DND-41 (cell line): ENCODE measurements at regions not wholly inside any gene's neighbourhood (a gene's known extent, or its start where the extent isn't known, plus 50 kb on each side); places are given as distances from the start of the nearest gene placed in this dataset.

ENCODE experiments used
- ATAC-seq: fragments of 200-7000 bp; cut with Tn5 transposase; 3 replicates; pipeline ENCODE4 v1.9.1; 2021; ENCODE audit warnings: low read depth; ENCODE audit not compliant: insufficient read depth
- DNase-seq: peaks from one replicate; pipeline ENCODE4 v3.0.0-alpha.2; 2020
- H2AFZ ChIP-seq: 2 replicates; pipeline ENCODE4 v1.6.0; 2012; ENCODE audit warnings: low read depth, low read length
- H3K27ac ChIP-seq: 2 replicates; pipeline ENCODE4 v1.5.1; 2012; ENCODE audit warnings: low read length, inconsistent platforms
- H3K27me3 ChIP-seq: fragments of 200-600 bp; sonication (generic); 2 replicates; pipeline ENCODE4 v1.6.0; 2012; ENCODE audit warnings: low read length, mild to moderate bottlenecking, inconsistent platforms; ENCODE audit not compliant: insufficient read depth, poor library complexity
- H3K36me3 ChIP-seq: 2 replicates; pipeline ENCODE4 v1.5.1; 2012; ENCODE audit warnings: low read length, inconsistent platforms; ENCODE audit not compliant: insufficient read depth
- H3K4me1 ChIP-seq: 2 replicates; pipeline ENCODE4 v1.5.1; 2012; ENCODE audit warnings: mild to moderate bottlenecking, low read length; ENCODE audit not compliant: insufficient read depth
- H3K4me2 ChIP-seq: 2 replicates; pipeline ENCODE4 v1.6.0; 2012; ENCODE audit warnings: mild to moderate bottlenecking, moderate library complexity, low read length, inconsistent platforms; ENCODE audit not compliant: insufficient read depth
- H3K4me3 ChIP-seq, 2 experiments: fragments of 200-600 bp in 1 of 2; shearing (Covaris generic) in 1 of 2; 2 replicates each; pipeline ENCODE4 v1.5.1; 2012 to 2016; ENCODE audit warnings: inconsistent platforms in 2 of 2, low read length in 2 of 2, mild to moderate bottlenecking in 2 of 2, low read depth in 1 of 2, moderate library complexity in 1 of 2
- H3K79me2 ChIP-seq: 2 replicates; pipeline ENCODE4 v1.6.0; 2012; ENCODE audit warnings: low read length, inconsistent platforms; ENCODE audit not compliant: insufficient read depth
- H3K9ac ChIP-seq: 2 replicates; pipeline ENCODE4 v1.6.0; 2012; ENCODE audit warnings: low read depth, mild to moderate bottlenecking, inconsistent platforms, low read length, moderate library complexity
- H3K9me3 ChIP-seq: 2 replicates; pipeline ENCODE4 v1.5.1; 2012; ENCODE audit warnings: low read length, moderate library complexity, mild to moderate bottlenecking, inconsistent platforms; ENCODE audit not compliant: insufficient read depth, severe bottlenecking
- H4K20me1 ChIP-seq: 2 replicates; pipeline ENCODE4 v1.6.0; 2012; ENCODE audit warnings: low read length; ENCODE audit not compliant: insufficient read depth
- EZH2 ChIP-seq: IDR thresholded peaks from 3 replicates; pipeline ENCODE4 v1.6.1; 2012; ENCODE audit warnings: borderline replicate concordance, low read depth, mild to moderate bottlenecking, moderate library complexity, low read length, inconsistent platforms; ENCODE audit not compliant: severe bottlenecking
- TF ChIP-seq, protein P1 (sequence below): IDR thresholded peaks from 2 replicates; pipeline ENCODE4 v1.5.1; 2012; ENCODE audit warnings: borderline replicate concordance, low read length, moderate library complexity, mild to moderate bottlenecking; ENCODE audit not compliant: poor library complexity, severe bottlenecking; ENCODE audit errors: extremely low read depth

DNA sequence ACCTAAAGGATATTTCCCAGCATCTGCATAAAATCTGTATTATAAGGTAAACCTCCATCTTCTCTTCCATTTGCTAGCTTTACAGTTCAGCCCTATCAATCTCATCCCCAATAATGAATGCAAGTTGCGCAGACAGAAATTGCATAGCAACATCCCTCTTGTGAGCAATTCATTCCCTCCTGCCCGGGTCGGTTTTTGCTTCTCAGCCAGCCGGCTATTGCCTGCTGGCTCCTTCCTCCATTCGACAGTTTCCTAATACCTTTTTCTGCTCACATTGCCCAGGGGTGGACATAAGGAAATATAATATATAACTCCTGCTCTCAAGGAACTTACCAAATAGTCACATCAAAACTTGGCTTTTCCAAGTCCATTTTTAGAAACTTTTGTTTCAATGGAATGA, 125.2 kb downstream of the FGF9 start:
- H3K4me1 ChIP-seq, result no peaks in the 10 kb centered on the region
- TF ChIP-seq EZH2, result no peak
- TF ChIP-seq, protein P1, sequence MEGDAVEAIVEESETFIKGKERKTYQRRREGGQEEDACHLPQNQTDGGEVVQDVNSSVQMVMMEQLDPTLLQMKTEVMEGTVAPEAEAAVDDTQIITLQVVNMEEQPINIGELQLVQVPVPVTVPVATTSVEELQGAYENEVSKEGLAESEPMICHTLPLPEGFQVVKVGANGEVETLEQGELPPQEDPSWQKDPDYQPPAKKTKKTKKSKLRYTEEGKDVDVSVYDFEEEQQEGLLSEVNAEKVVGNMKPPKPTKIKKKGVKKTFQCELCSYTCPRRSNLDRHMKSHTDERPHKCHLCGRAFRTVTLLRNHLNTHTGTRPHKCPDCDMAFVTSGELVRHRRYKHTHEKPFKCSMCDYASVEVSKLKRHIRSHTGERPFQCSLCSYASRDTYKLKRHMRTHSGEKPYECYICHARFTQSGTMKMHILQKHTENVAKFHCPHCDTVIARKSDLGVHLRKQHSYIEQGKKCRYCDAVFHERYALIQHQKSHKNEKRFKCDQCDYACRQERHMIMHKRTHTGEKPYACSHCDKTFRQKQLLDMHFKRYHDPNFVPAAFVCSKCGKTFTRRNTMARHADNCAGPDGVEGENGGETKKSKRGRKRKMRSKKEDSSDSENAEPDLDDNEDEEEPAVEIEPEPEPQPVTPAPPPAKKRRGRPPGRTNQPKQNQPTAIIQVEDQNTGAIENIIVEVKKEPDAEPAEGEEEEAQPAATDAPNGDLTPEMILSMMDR, result no peak
- no peaks in the 10 kb centered on the region for H3K79me2 ChIP-seq
- H3K4me2 ChIP-seq, result no peak overlapping the region
- no peaks in the 10 kb centered on the region for H4K20me1 ChIP-seq
- no peaks in the 10 kb centered on the region for H3K9me3 ChIP-seq
- ATAC-seq (no peak), DNase-seq (no peak)
- no peak overlapping the region for H3K4me3 ChIP-seq
- H3K27me3 ChIP-seq, result peaks cover 5% of the 10 kb centered on the region
- H2AFZ ChIP-seq, result no peak overlapping the region
- H3K9ac ChIP-seq, result no peak overlapping the region
- H3K27ac ChIP-seq, result no peak overlapping the region
- H3K36me3 ChIP-seq, result no peaks in the 10 kb centered on the region

DNA sequence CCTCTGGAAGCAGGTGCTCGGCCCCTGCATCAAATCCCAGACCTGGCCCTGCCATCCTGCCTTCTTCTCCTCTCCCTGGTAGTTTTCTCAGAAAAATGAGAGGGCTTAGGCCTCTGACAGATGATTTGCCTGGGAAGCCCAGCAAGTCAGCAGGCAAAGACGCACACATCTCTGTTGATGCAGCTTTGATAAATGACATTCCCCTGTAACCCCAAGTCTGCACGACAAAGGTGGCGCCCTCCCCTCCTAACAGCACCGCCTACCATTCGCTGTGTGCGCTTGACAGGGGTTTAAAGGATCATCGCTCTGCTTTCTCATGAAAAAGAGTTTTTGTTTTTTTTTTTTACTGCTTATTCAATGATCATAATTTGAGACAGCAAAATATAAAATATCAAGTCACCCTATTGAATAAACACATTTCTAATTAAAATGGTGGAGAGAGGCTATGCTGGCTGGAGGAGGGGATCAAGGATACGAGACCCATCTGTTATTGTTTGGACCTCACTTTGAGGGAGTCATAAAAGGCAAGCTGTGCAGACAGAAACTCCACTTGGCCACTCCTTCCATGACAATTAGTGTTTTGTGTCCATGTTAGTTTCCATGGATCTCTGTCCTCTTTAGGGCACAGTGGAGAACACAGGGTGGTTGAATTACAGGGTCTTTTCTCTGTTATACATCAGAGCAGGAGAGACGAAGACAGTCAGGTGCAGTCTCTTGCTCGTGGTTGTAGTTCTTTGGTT, 126.1 kb downstream of the FGF9 start:
- H3K4me1 ChIP-seq, result no peaks in the 10 kb centered on the region
- H3K79me2 ChIP-seq, result no peaks in the 10 kb centered on the region
- TF ChIP-seq EZH2, result no peak
- TF ChIP-seq, protein P1, result no peak
- H3K9ac ChIP-seq, result no peak overlapping the region
- no peak overlapping the region for H3K27ac ChIP-seq
- no peak overlapping the region for H3K4me2 ChIP-seq
- H3K36me3 ChIP-seq, result no peaks in the 10 kb centered on the region
- H3K9me3 ChIP-seq, result no peaks in the 10 kb centered on the region
- H3K27me3 ChIP-seq, result peaks cover 5% of the 10 kb centered on the region
- ATAC-seq (no peak), DNase-seq (no peak)
- H4K20me1 ChIP-seq, result no peaks in the 10 kb centered on the region
- H2AFZ ChIP-seq, result no peak overlapping the region
- no peak overlapping the region for H3K4me3 ChIP-seq

DNA sequence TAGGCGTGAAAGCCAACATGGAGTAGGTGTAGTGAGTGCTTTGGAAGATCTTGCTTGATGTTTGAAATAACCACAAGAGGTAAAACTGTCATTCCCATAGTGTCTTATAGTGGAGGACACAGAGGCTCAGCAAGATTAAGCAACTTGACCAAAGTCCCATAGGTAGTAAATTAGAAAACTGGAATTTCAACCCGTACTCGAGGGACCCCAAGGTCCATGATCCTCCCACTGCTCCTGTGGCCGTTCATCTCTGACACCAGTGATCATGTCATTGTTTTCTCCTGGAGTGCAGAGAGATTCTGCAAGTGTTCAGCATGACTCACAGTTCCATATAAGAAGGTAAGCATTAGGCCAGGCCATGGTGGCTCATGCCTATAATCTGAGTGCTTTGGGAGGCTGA, 126.9 kb downstream of the FGF9 start:
- H3K27ac ChIP-seq, result no peak overlapping the region
- H2AFZ ChIP-seq, result no peak overlapping the region
- H3K4me1 ChIP-seq, result no peaks in the 10 kb centered on the region
- peaks cover 5% of the 10 kb centered on the region for H3K27me3 ChIP-seq
- no peak overlapping the region for H3K4me2 ChIP-seq
- no peaks in the 10 kb centered on the region for H3K79me2 ChIP-seq
- no peak for TF ChIP-seq EZH2
- TF ChIP-seq, protein P1, result no peak
- no peaks in the 10 kb centered on the region for H3K36me3 ChIP-seq
- H3K4me3 ChIP-seq, result no peak overlapping the region
- DNase-seq (no peak), ATAC-seq (no peak)
- no peaks in the 10 kb centered on the region for H3K9me3 ChIP-seq
- no peaks in the 10 kb centered on the region for H4K20me1 ChIP-seq
- H3K9ac ChIP-seq, result no peak overlapping the region

DNA sequence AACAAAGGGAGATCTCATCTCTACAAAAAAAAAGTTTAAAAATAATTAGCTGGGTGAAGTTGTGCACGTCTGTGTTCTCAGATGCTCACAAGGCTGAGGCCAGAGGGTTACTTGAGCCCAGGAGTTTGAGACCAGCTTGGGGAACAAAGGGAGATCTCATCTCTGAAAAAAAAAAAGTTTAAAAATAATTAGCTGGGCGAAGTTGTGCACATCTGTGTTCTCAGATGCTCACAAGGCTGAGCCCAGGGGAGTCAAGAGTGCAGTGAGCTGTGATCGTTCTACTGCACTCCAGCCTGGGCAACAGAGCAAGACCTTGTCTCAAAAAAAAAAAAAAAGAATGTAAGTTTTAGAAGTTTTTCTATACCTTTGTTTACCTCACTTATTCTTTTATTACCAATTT, 127.3 kb downstream of the FGF9 start:
- H3K36me3 ChIP-seq, result no peaks in the 10 kb centered on the region
- no peak overlapping the region for H3K27ac ChIP-seq
- H3K79me2 ChIP-seq, result no peaks in the 10 kb centered on the region
- H3K4me3 ChIP-seq, result no peak overlapping the region
- ATAC-seq (no peak), DNase-seq (no peak)
- H3K4me2 ChIP-seq, result no peak overlapping the region
- H2AFZ ChIP-seq, result no peak overlapping the region
- TF ChIP-seq, protein P1, result no peak
- TF ChIP-seq EZH2, result no peak
- peaks cover 5% of the 10 kb centered on the region for H3K27me3 ChIP-seq
- no peak overlapping the region for H3K9ac ChIP-seq
- H3K4me1 ChIP-seq, result no peaks in the 10 kb centered on the region
- no peaks in the 10 kb centered on the region for H3K9me3 ChIP-seq
- no peaks in the 10 kb centered on the region for H4K20me1 ChIP-seq
